ENCODE measurements at regions not wholly inside any gene's neighbourhood (a gene's known extent, or its start where the extent isn't known, plus 50 kb on each side); places are given as distances from the start of the nearest gene placed in this dataset.

- H3K27me3 Mint-ChIP-seq (ENCODE audit: low read depth) = peaks cover 5% of the 10 kb centered on the region
- no peak for TF ChIP-seq CTCF (IDR thresholded peaks at IDR 0.05; ENCODE audit: unreplicated experiment in 3 of 3)
- H3K9me3 Mint-ChIP-seq = no peaks in the 10 kb centered on the region
- no peak overlapping the region for H3K4me3 Mint-ChIP-seq
- H3K36me3 Mint-ChIP-seq (ENCODE audit: low read depth) = no peaks in the 10 kb centered on the region
- H3K27ac Mint-ChIP-seq = no peak overlapping the region
- peaks cover 36% of the 10 kb centered on the region for H3K4me1 Mint-ChIP-seq
Observed at GRCh38 chr16:85254051-85254450, 141.8 kb upstream of the CIBAR2 start.

GRCh38 chr16:85254921-85255320, 142.6 kb upstream of the CIBAR2 start:
- TF ChIP-seq CTCF (IDR thresholded peaks at IDR 0.05; ENCODE audit: unreplicated experiment in 3 of 3) = no peak
- peaks cover 36% of the 10 kb centered on the region for H3K4me1 Mint-ChIP-seq
- no peak overlapping the region for H3K4me3 Mint-ChIP-seq
- H3K36me3 Mint-ChIP-seq (ENCODE audit: low read depth) = no peaks in the 10 kb centered on the region
- H3K27ac Mint-ChIP-seq = no peak overlapping the region
- peaks cover 5% of the 10 kb centered on the region for H3K27me3 Mint-ChIP-seq (ENCODE audit: low read depth)
- no peaks in the 10 kb centered on the region for H3K9me3 Mint-ChIP-seq

GRCh38 chr16:85255777-85256176, 143.5 kb upstream of the CIBAR2 start:
- no peak overlapping the region for H3K4me3 Mint-ChIP-seq
- H3K4me1 Mint-ChIP-seq = peaks cover 31% of the 10 kb centered on the region
- no peaks in the 10 kb centered on the region for H3K9me3 Mint-ChIP-seq
- peaks cover 5% of the 10 kb centered on the region for H3K27me3 Mint-ChIP-seq (ENCODE audit: low read depth)
- no peak overlapping the region for H3K27ac Mint-ChIP-seq
- no peaks in the 10 kb centered on the region for H3K36me3 Mint-ChIP-seq (ENCODE audit: low read depth)
- no peak for TF ChIP-seq CTCF (IDR thresholded peaks at IDR 0.05; ENCODE audit: unreplicated experiment in 3 of 3)

- H3K4me3 Mint-ChIP-seq = no peak overlapping the region
- no peak for TF ChIP-seq CTCF (IDR thresholded peaks at IDR 0.05; ENCODE audit: unreplicated experiment in 3 of 3)
- H3K27me3 Mint-ChIP-seq (ENCODE audit: low read depth) = peaks cover 5% of the 10 kb centered on the region
- H3K4me1 Mint-ChIP-seq = peaks cover 36% of the 10 kb centered on the region
- no peaks in the 10 kb centered on the region for H3K9me3 Mint-ChIP-seq
- no peak overlapping the region for H3K27ac Mint-ChIP-seq
- no peaks in the 10 kb centered on the region for H3K36me3 Mint-ChIP-seq (ENCODE audit: low read depth)
Observed at GRCh38 chr16:85256190-85256739, 144.0 kb upstream of the CIBAR2 start.

- Mint-ChIP-seq H3K9me3 (no peaks in the 10 kb centered on the region), H3K27ac (no peak overlapping the region), H3K4me1 (peaks cover 35% of the 10 kb centered on the region), H3K36me3 (ENCODE audit: low read depth) (no peaks in the 10 kb centered on the region), H3K4me3 (no peak overlapping the region), H3K27me3 (ENCODE audit: low read depth) (peaks cover 5% of the 10 kb centered on the region)
- no peak for TF ChIP-seq CTCF (IDR thresholded peaks at IDR 0.05; ENCODE audit: unreplicated experiment in 3 of 3)
Observed at GRCh38 chr16:85257483-85257882, 145.2 kb upstream of the CIBAR2 start.

GRCh38 chr16:85258166-85258565, 145.9 kb upstream of the CIBAR2 start:
- no peak overlapping the region for H3K4me3 Mint-ChIP-seq
- peaks cover 5% of the 10 kb centered on the region for H3K27me3 Mint-ChIP-seq (ENCODE audit: low read depth)
- peaks cover 5% of the 10 kb centered on the region for H3K36me3 Mint-ChIP-seq (ENCODE audit: low read depth)
- no peak overlapping the region for H3K27ac Mint-ChIP-seq
- TF ChIP-seq CTCF (IDR thresholded peaks at IDR 0.05; ENCODE audit: unreplicated experiment in 3 of 3) = no peak
- peaks cover 42% of the 10 kb centered on the region for H3K4me1 Mint-ChIP-seq
- H3K9me3 Mint-ChIP-seq = no peaks in the 10 kb centered on the region

Measured in nephron (organoid).